SU-DHL-6 (cell line): ENCODE measurements at regions not wholly inside any gene's neighbourhood (a gene's known extent, or its start where the extent isn't known, plus 50 kb on each side); places are given as distances from the start of the nearest gene placed in this dataset.

Experiments used
- H2AFZ ChIP-seq: fragments of 200-600 bp; sonication (generic); 2 replicates; pipeline ENCODE4 v1.6.1; 2014; ENCODE audit warnings: low read depth, mild to moderate bottlenecking, moderate library complexity, mixed read lengths, antibody characterized with exemption, low read length; ENCODE audit not compliant: severe bottlenecking
- H3F3A ChIP-seq: fragments of 200-600 bp; shearing (Covaris generic); 2 replicates; pipeline ENCODE4 v1.6.0; 2016; ENCODE audit warnings: antibody characterized with exemption, mild to moderate bottlenecking; ENCODE audit not compliant: insufficient read depth
- H3K27ac ChIP-seq: fragments of 200-600 bp; sonication (generic); 2 replicates; pipeline ENCODE4 v1.5.1; 2016; ENCODE audit warnings: low read depth, mild to moderate bottlenecking, low read length, moderate library complexity, mixed read lengths
- H3K27me3 ChIP-seq: fragments of 200-600 bp; sonication (generic), shearing (Covaris generic); 2 replicates; pipeline ENCODE4 v1.6.0; 2014; ENCODE audit warnings: mild to moderate bottlenecking, low read length
- H3K36me3 ChIP-seq: fragments of 200-600 bp; sonication (generic); 2 replicates; pipeline ENCODE4 v1.6.1; 2014; ENCODE audit warnings: mild to moderate bottlenecking, low read length, mixed read lengths
- H3K4me2 ChIP-seq: fragments of 300-600, 200-600 bp; shearing (Covaris generic), sonication (generic); 2 replicates; pipeline ENCODE4 v1.6.0; 2014; ENCODE audit warnings: low read length, low read depth, mild to moderate bottlenecking; ENCODE audit not compliant: poor library complexity, severe bottlenecking
- H3K4me3 ChIP-seq: fragments of 200-600 bp; sonication (generic); 2 replicates; pipeline ENCODE4 v1.5.1; 2014; ENCODE audit warnings: antibody characterized with exemption, low read length, mild to moderate bottlenecking, mixed read lengths; ENCODE audit not compliant: insufficient read depth, poor library complexity, severe bottlenecking
- H3K79me2 ChIP-seq: fragments of 200-600 bp; sonication (generic); 2 replicates; pipeline ENCODE4 v1.6.1; 2014; ENCODE audit warnings: mild to moderate bottlenecking, low read length, moderate library complexity; ENCODE audit not compliant: insufficient read depth
- H3K9ac ChIP-seq: fragments of 200-600 bp; sonication (generic); 2 replicates; pipeline ENCODE4 v1.7.0; 2014; ENCODE audit warnings: mild to moderate bottlenecking, low read length
- H3K9me2 ChIP-seq: fragments of 200-600 bp; sonication (generic); replicated peaks from 2 replicates; pipeline ENCODE4 v1.6.1; 2014; ENCODE audit warnings: low read length; ENCODE audit not compliant: insufficient read depth
- H3K9me3 ChIP-seq: fragments of 200-600 bp; sonication (generic); 2 replicates; pipeline ENCODE4 v1.6.1; 2014; ENCODE audit warnings: low read length, mixed read lengths; ENCODE audit not compliant: insufficient read depth
- H4K20me1 ChIP-seq: fragments of 200-600 bp; sonication (generic); 2 replicates; pipeline ENCODE4 v1.6.1; 2014; ENCODE audit warnings: low read depth, mild to moderate bottlenecking, antibody characterized with exemption, low read length, moderate library complexity, mixed read lengths
- CTCF ChIP-seq: fragments of 200-600 bp; sonication (generic); IDR thresholded peaks from one replicate; pipeline ENCODE4 v1.5.1; 2017; ENCODE audit warnings: antibody characterized with exemption, mild to moderate bottlenecking, low read length, moderate library complexity; ENCODE audit not compliant: insufficient read depth, poor library complexity, severe bottlenecking
- EZH2phosphoT487 ChIP-seq: fragments of 200-600 bp; sonication (generic), shearing (Covaris generic); conservative IDR thresholded peaks from 2 replicates; pipeline ENCODE4 v1.6.1; 2018; ENCODE audit warnings: mild to moderate bottlenecking, antibody characterized with exemption, low read length, moderate library complexity, mixed read lengths

- Histone ChIP-seq H3K79me2 (no peaks in the 10 kb centered on the region), H3K4me3 (no peak overlapping the region), H3K27me3 (no peaks in the 10 kb centered on the region), H4K20me1 (no peaks in the 10 kb centered on the region), H3K27ac (no peak overlapping the region), H3K36me3 (no peaks in the 10 kb centered on the region), H2AFZ (no peak overlapping the region), H3K4me2 (no peak overlapping the region), H3K9me2 (no peaks in the 10 kb centered on the region), H3K9ac (no peak overlapping the region), H3F3A (no peaks in the 10 kb centered on the region), H3K9me3 (no peaks in the 10 kb centered on the region)
- TF ChIP-seq EZH2phosphoT487 (no peak), CTCF (peak; percentile 79)
Measured at GRCh38 chr10:120336911-120337540, 120.0 kb upstream of the PLPP4 start.

GRCh38 chr10:120342115-120342714, 114.8 kb upstream of the PLPP4 start:
- Histone ChIP-seq H3K27me3 (no peaks in the 10 kb centered on the region), H3K9me2 (no peaks in the 10 kb centered on the region), H2AFZ (no peak overlapping the region), H4K20me1 (no peaks in the 10 kb centered on the region), H3K36me3 (no peaks in the 10 kb centered on the region), H3K4me2 (no peak overlapping the region), H3K9ac (no peak overlapping the region), H3F3A (no peaks in the 10 kb centered on the region), H3K79me2 (no peaks in the 10 kb centered on the region), H3K9me3 (no peaks in the 10 kb centered on the region), H3K4me3 (no peak overlapping the region), H3K27ac (no peak overlapping the region)
- no peak for TF ChIP-seq CTCF
- no peak for TF ChIP-seq EZH2phosphoT487

GRCh38 chr10:120345186-120345585, 111.8 kb upstream of the PLPP4 start:
- no peak overlapping the region for H3K4me2 ChIP-seq
- H3K9ac ChIP-seq: no peak overlapping the region
- no peaks in the 10 kb centered on the region for H3K36me3 ChIP-seq
- no peaks in the 10 kb centered on the region for H3K9me3 ChIP-seq
- H4K20me1 ChIP-seq: no peaks in the 10 kb centered on the region
- TF ChIP-seq EZH2phosphoT487 (no peak), CTCF (no peak)
- H3K27me3 ChIP-seq: no peaks in the 10 kb centered on the region
- no peak overlapping the region for H2AFZ ChIP-seq
- H3F3A ChIP-seq: no peaks in the 10 kb centered on the region
- H3K9me2 ChIP-seq: no peaks in the 10 kb centered on the region
- no peak overlapping the region for H3K27ac ChIP-seq
- no peak overlapping the region for H3K4me3 ChIP-seq
- H3K79me2 ChIP-seq: no peaks in the 10 kb centered on the region
